RPMI8226 (cell line): ENCODE measurements at regions not wholly inside any gene's neighbourhood (a gene's known extent, or its start where the extent isn't known, plus 50 kb on each side); places are given as distances from the start of the nearest gene placed in this dataset.
"Not testable (repeated sequence)": the region's sequence is repeated elsewhere in the genome, so short reads cannot be mapped to it uniquely, and the experiment has no call there.

Experiments
- DNase-seq: peaks from one replicate; pipeline ENCODE4 v3.0.0-alpha.2; 2015

- no peak for DNase-seq
These were observed 177.8 kb upstream of the ARID1B start for GRCh38 chr6:156599366-156599765.

GRCh38 chr6:156598855-156599180, 178.4 kb upstream of the ARID1B start:
- no peak for DNase-seq

- no peak for DNase-seq
These were observed 178.9 kb upstream of the ARID1B start for GRCh38 chr6:156598071-156598854.

GRCh38 chr6:156597095-156597494, 180.1 kb upstream of the ARID1B start:
- DNase-seq: no peak

- no peak for DNase-seq
These were observed 181.7 kb upstream of the ARID1B start for GRCh38 chr6:156595476-156595875.

GRCh38 chr6:156593893-156594292, 183.3 kb upstream of the ARID1B start:
- DNase-seq: no peak

GRCh38 chr6:156593127-156593526, 184.1 kb upstream of the ARID1B start:
- DNase-seq: no peak

GRCh38 chr6:156590482-156590881, 186.7 kb upstream of the ARID1B start:
- DNase-seq: no peak

GRCh38 chr6:156589281-156589680, 187.9 kb upstream of the ARID1B start:
- no peak for DNase-seq

GRCh38 chr6:156587751-156588301, 189.4 kb upstream of the ARID1B start:
- no peak for DNase-seq

- DNase-seq: no peak
These were observed 190.1 kb upstream of the ARID1B start for GRCh38 chr6:156587071-156587470.

- DNase-seq: peak; percentile 52
These were observed 191.3 kb upstream of the ARID1B start for GRCh38 chr6:156585859-156586258.

GRCh38 chr6:156584121-156584520, 193.1 kb upstream of the ARID1B start:
- not testable (repeated sequence) for DNase-seq

- DNase-seq: no peak
These were observed 194.1 kb upstream of the ARID1B start for GRCh38 chr6:156583083-156583482.

- peak; percentile 61 for DNase-seq
These were observed 194.6 kb upstream of the ARID1B start for GRCh38 chr6:156582509-156582992.

- no peak for DNase-seq
These were observed 197.6 kb upstream of the ARID1B start for GRCh38 chr6:156579564-156579963.

- no peak for DNase-seq
These were observed 199.4 kb upstream of the ARID1B start for GRCh38 chr6:156577749-156578148.

GRCh38 chr6:156575361-156575760, 201.8 kb upstream of the ARID1B start:
- no peak for DNase-seq

GRCh38 chr6:156564807-156565149, 212.4 kb upstream of the ARID1B start:
- no peak for DNase-seq

GRCh38 chr6:156564127-156564806, 212.9 kb upstream of the ARID1B start:
- peak; percentile 81 for DNase-seq

GRCh38 chr6:156563714-156564113, 213.5 kb upstream of the ARID1B start:
- peak; percentile 30 for DNase-seq

- DNase-seq: no peak
These were observed 214.5 kb upstream of the ARID1B start for GRCh38 chr6:156562636-156563035.

GRCh38 chr6:156562019-156562418, 215.2 kb upstream of the ARID1B start:
- no peak for DNase-seq

GRCh38 chr6:156560476-156560875, 216.7 kb upstream of the ARID1B start:
- DNase-seq: no peak
